K562 (cell line): ENCODE measurements at regions not wholly inside any gene's neighbourhood (a gene's known extent, or its start where the extent isn't known, plus 50 kb on each side); places are given as distances from the start of the nearest gene placed in this dataset.

Experiments used
- GTF2A2 ChIP-seq: IDR thresholded peaks from 2 replicates; pipeline ENCODE4 v1.6.1; 2016; ENCODE audit warnings: mild to moderate bottlenecking, missing genetic modification characterization, missing compliant biosample characterization
- NRF1 ChIP-seq, 2 experiments: fragments of 450-650 bp; IDR thresholded peaks in 1 of 2; conservative IDR thresholded peaks in 1 of 2; 2 replicates each; pipeline ENCODE4 v1.6.1; 2014; ENCODE audit warnings: mild to moderate bottlenecking in 2 of 2
- POLR3G ChIP-seq: IDR thresholded peaks from 2 replicates; pipeline ENCODE4 v1.6.1; 2011; ENCODE audit not compliant: insufficient read length, insufficient replicate concordance; ENCODE audit errors: extremely low read depth
- RBM22 ChIP-seq: fragments of 200-400 bp; formaldehyde crosslinking; IDR thresholded peaks from 2 replicates; pipeline ENCODE4 v1.6.1; 2018; ENCODE audit warnings: low read length, low read depth; ENCODE audit not compliant: poor library complexity, severe bottlenecking
- ZNF324 ChIP-seq: fragments of 250-450 bp; sonication (Bioruptor Pico); IDR thresholded peaks from 2 replicates; pipeline ENCODE4 v1.4.0; 2020; ENCODE audit warnings: mild to moderate bottlenecking
- TF ChIP-seq, protein P1 (sequence below), 2 experiments: fragments of 450-650 bp in 1 of 2; sonication (generic) in 1 of 2; formaldehyde crosslinking in 1 of 2; IDR thresholded peaks; 2 replicates each; pipeline versions ENCODE4 v1.7.1 to v1.9.0; 2016 to 2022; ENCODE audit warnings: inconsistent platforms in 1 of 2, mild to moderate bottlenecking in 1 of 2, missing genetic modification reagents in 1 of 2
- TF ChIP-seq, protein P2 (sequence below): IDR thresholded peaks from 2 replicates; pipeline ENCODE4 v1.6.1; 2011; ENCODE audit not compliant: insufficient read length; ENCODE audit errors: extremely low read depth
- TF ChIP-seq, protein P3 (sequence below): fragments of 250-450 bp; sonication (Bioruptor Pico); IDR thresholded peaks from 2 replicates; pipeline ENCODE4 v1.8.0; 2022; ENCODE audit warnings: inconsistent platforms, mild to moderate bottlenecking, moderate library complexity, borderline replicate concordance
- TF ChIP-seq, protein P4 (sequence below): fragments of 450-650 bp; IDR thresholded peaks from 2 replicates; pipeline ENCODE4 v1.6.1; 2017; ENCODE audit warnings: antibody characterized with exemption

DNA sequence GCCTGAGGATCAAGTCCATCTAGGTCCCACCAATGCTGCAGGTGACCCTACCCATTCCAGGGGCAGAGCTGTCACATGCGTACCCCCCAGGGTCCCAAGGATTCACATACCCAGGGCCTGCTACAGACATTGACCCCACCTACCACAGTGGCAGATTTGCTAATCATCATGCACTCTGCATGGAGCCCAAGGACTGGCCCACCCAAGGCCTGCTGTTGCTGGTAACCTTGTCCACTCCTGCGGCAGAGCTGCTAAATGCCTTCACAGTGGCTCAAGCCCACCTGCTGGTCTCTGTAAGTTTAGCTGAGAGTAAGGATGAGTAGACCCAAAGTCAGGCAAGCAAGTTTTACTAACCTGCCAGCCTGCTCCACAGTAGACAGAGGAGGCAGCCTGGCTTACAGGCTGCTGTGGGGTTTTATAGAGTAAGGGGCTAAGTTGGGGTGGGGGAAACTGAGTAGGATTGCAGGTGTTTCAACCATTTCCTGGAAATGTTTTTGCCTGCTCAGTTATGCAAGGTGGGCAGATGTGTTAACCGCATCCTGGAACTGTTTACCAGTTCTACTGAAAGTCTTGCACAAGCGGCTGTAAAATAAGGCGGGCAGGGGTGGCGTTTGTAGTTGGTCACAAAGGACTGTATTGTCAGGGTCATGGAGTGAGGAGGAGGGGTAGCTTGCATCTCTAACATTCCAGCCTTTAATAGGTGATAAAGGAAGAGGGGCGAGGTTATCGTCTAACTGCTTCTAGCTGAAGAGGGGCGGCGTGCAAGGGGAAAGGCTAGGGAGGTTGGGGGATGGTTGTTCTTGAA is 2163.5 kb upstream of the WWC1 start (continued):
- TF ChIP-seq, protein P1, sequence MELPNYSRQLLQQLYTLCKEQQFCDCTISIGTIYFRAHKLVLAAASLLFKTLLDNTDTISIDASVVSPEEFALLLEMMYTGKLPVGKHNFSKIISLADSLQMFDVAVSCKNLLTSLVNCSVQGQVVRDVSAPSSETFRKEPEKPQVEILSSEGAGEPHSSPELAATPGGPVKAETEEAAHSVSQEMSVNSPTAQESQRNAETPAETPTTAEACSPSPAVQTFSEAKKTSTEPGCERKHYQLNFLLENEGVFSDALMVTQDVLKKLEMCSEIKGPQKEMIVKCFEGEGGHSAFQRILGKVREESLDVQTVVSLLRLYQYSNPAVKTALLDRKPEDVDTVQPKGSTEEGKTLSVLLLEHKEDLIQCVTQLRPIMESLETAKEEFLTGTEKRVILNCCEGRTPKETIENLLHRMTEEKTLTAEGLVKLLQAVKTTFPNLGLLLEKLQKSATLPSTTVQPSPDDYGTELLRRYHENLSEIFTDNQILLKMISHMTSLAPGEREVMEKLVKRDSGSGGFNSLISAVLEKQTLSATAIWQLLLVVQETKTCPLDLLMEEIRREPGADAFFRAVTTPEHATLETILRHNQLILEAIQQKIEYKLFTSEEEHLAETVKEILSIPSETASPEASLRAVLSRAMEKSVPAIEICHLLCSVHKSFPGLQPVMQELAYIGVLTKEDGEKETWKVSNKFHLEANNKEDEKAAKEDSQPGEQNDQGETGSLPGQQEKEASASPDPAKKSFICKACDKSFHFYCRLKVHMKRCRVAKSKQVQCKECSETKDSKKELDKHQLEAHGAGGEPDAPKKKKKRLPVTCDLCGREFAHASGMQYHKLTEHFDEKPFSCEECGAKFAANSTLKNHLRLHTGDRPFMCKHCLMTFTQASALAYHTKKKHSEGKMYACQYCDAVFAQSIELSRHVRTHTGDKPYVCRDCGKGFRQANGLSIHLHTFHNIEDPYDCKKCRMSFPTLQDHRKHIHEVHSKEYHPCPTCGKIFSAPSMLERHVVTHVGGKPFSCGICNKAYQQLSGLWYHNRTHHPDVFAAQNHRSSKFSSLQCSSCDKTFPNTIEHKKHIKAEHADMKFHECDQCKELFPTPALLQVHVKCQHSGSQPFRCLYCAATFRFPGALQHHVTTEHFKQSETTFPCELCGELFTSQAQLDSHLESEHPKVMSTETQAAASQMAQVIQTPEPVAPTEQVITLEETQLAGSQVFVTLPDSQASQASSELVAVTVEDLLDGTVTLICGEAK (IDR thresholded peaks at IDR 0.05), result no peak
- TF ChIP-seq, protein P1 (CRISPR knock-in tag; IDR thresholded peaks at IDR 0.05), result no peak
- TF ChIP-seq, protein P2, sequence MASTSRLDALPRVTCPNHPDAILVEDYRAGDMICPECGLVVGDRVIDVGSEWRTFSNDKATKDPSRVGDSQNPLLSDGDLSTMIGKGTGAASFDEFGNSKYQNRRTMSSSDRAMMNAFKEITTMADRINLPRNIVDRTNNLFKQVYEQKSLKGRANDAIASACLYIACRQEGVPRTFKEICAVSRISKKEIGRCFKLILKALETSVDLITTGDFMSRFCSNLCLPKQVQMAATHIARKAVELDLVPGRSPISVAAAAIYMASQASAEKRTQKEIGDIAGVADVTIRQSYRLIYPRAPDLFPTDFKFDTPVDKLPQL, result no peak
- no peak for TF ChIP-seq GTF2A2
- no peak for TF ChIP-seq RBM22
- TF ChIP-seq, protein P3, sequence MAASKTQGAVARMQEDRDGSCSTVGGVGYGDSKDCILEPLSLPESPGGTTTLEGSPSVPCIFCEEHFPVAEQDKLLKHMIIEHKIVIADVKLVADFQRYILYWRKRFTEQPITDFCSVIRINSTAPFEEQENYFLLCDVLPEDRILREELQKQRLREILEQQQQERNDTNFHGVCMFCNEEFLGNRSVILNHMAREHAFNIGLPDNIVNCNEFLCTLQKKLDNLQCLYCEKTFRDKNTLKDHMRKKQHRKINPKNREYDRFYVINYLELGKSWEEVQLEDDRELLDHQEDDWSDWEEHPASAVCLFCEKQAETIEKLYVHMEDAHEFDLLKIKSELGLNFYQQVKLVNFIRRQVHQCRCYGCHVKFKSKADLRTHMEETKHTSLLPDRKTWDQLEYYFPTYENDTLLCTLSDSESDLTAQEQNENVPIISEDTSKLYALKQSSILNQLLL (CRISPR knock-in tag), result no peak
- no peak for TF ChIP-seq POLR3G
- TF ChIP-seq, protein P4, sequence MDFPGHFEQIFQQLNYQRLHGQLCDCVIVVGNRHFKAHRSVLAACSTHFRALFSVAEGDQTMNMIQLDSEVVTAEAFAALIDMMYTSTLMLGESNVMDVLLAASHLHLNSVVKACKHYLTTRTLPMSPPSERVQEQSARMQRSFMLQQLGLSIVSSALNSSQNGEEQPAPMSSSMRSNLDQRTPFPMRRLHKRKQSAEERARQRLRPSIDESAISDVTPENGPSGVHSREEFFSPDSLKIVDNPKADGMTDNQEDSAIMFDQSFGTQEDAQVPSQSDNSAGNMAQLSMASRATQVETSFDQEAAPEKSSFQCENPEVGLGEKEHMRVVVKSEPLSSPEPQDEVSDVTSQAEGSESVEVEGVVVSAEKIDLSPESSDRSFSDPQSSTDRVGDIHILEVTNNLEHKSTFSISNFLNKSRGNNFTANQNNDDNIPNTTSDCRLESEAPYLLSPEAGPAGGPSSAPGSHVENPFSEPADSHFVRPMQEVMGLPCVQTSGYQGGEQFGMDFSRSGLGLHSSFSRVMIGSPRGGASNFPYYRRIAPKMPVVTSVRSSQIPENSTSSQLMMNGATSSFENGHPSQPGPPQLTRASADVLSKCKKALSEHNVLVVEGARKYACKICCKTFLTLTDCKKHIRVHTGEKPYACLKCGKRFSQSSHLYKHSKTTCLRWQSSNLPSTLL, result no peak
- TF ChIP-seq ZNF324, result no peak
- no peak for TF ChIP-seq NRF1 (conservative IDR thresholded peaks at IDR 0.05 in 1 of 2, IDR thresholded peaks at IDR 0.05 in 1 of 2)
